T-helper 1 cell treated with Interleukin-12 subunit alpha and Interleukin-12 subunit beta and Interleukin-4 antibody, amounts not matched to agents 30 ng/mL and 1 ng/mL, for 36 hours (primary cell): ENCODE measurements at regions not wholly inside any gene's neighbourhood (a gene's known extent, or its start where the extent isn't known, plus 50 kb on each side); places are given as distances from the start of the nearest gene placed in this dataset.
"Not testable (repeated sequence)": the region's sequence is repeated elsewhere in the genome, so short reads cannot be mapped to it uniquely, and the experiment has no call there.

Experiments used
- intact Hi-C: fragments of 100-400 bp; cut with micrococcal nuclease; formaldehyde crosslinking; loops from one replicate; pipeline ENCODE4 v1.15.1; 2024

- intact Hi-C loops = no loop called here
These were observed 185.8 kb upstream of the HS6ST1 start for GRCh38 chr2:128504246-128505149.

- intact Hi-C loops = no loop called here
These were observed 186.5 kb upstream of the HS6ST1 start for GRCh38 chr2:128505150-128505490.

- intact Hi-C loops = no loop called here
These were observed 187.2 kb upstream of the HS6ST1 start for GRCh38 chr2:128505575-128506526.

- intact Hi-C loops = no loop called here
These were observed 187.9 kb upstream of the HS6ST1 start for GRCh38 chr2:128506534-128506933.

GRCh38 chr2:128510701-128511397, 192.2 kb upstream of the HS6ST1 start:
- intact Hi-C loops = no loop called here

- intact Hi-C loops = no loop called here
These were observed 193.2 kb upstream of the HS6ST1 start for GRCh38 chr2:128511731-128512378.

- intact Hi-C loops = no loop called here
These were observed 193.9 kb upstream of the HS6ST1 start for GRCh38 chr2:128512379-128513115.

GRCh38 chr2:128513116-128513960, 194.7 kb upstream of the HS6ST1 start:
- intact Hi-C loops = no loop called here

GRCh38 chr2:128513961-128514283, 195.3 kb upstream of the HS6ST1 start:
- intact Hi-C loops = no loop called here

- intact Hi-C loops = no loop called here
These were observed 195.9 kb upstream of the HS6ST1 start for GRCh38 chr2:128514555-128514955.

GRCh38 chr2:128516938-128517337, 198.3 kb upstream of the HS6ST1 start:
- intact Hi-C loops = no loop called here

GRCh38 chr2:128519028-128519427, 200.4 kb upstream of the HS6ST1 start:
- intact Hi-C loops = not testable (repeated sequence)

GRCh38 chr2:128519517-128520215, 201.0 kb upstream of the HS6ST1 start:
- intact Hi-C loops = loop anchor here (2.0 kb wide), 1 partner anchor 47 kb away; no protein-coding TSS in a partner anchor

GRCh38 chr2:128520340-128520739, 201.7 kb upstream of the HS6ST1 start:
- intact Hi-C loops = loop anchor here (2.0 kb wide), 1 partner anchor 48 kb away; no protein-coding TSS in a partner anchor

GRCh38 chr2:128520791-128521190, 202.1 kb upstream of the HS6ST1 start:
- intact Hi-C loops = loop anchor here (2.0 kb wide), 1 partner anchor 48 kb away; no protein-coding TSS in a partner anchor

- intact Hi-C loops = loop anchor here (2.0 kb wide), 1 partner anchor 49 kb away; no protein-coding TSS in a partner anchor
These were observed 202.8 kb upstream of the HS6ST1 start for GRCh38 chr2:128521482-128521881.

GRCh38 chr2:128522829-128523228, 204.2 kb upstream of the HS6ST1 start:
- intact Hi-C loops = no loop called here

- intact Hi-C loops = no loop called here
These were observed 204.8 kb upstream of the HS6ST1 start for GRCh38 chr2:128523457-128523856.

- intact Hi-C loops = no loop called here
These were observed 205.5 kb upstream of the HS6ST1 start for GRCh38 chr2:128524183-128524582.
